Astrocyte of the spinal cord (primary cell): ENCODE measurements at regions not wholly inside any gene's neighbourhood (a gene's known extent, or its start where the extent isn't known, plus 50 kb on each side); places are given as distances from the start of the nearest gene placed in this dataset.
A peak's percentile ranks its signal among the peaks of the same experiment; 100 is the strongest.

Source experiments
- DNase-seq: peaks from one replicate; pipeline ENCODE4 v3.0.0; 2011; ENCODE audit warnings: low read depth, low spot score
- H3K4me3 ChIP-seq: 2 replicates; pipeline ENCODE4 v1.5.1; 2011; ENCODE audit warnings: low read depth, mild to moderate bottlenecking, low read length, moderate library complexity
- CTCF ChIP-seq: IDR thresholded peaks from 2 replicates; pipeline ENCODE4 v1.5.1; 2012; ENCODE audit warnings: low read depth, mild to moderate bottlenecking, low read length, inconsistent platforms
- in situ Hi-C: cut with HindIII; loops from 2 replicates; pipeline ENCODE4 v1.10.0; 2017; ENCODE audit warnings: low sequenced_read_pairs

- in situ Hi-C loops, result no loop called here
- no peak for TF ChIP-seq CTCF
- no peak for DNase-seq
- H3K4me3 ChIP-seq, result no peak overlapping the region
These were observed 224.5 kb upstream of the PGRMC2 start for GRCh38 chr4:128512161-128512560.

DNA sequence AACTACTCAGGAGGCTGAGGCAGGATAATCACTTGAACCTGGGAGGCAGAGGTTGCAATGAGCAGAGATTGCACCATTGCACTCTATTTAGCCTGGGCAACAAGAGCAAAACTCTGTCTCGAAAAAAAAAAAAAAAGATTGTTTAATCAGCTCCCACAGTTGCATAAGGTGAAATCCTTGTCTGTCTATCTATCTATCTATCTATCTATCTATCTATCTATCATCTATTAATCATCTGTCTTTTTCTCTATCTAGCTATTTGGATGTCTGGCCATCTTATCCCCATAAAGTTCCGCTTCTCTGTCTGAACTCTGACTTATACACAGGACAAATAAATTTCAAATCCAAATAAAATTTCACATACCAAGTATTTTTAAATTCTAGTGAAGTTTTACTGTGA, 223.2 kb upstream of the PGRMC2 start:
- in situ Hi-C loops, result no loop called here
- TF ChIP-seq CTCF, result no peak
- no peak for DNase-seq
- H3K4me3 ChIP-seq, result no peak overlapping the region

- in situ Hi-C loops, result no loop called here
- no peak for TF ChIP-seq CTCF
- peak; percentile 14 for DNase-seq
- H3K4me3 ChIP-seq, result no peak overlapping the region
These were observed 215.4 kb upstream of the PGRMC2 start for GRCh38 chr4:128502818-128503527.

- H3K4me3 ChIP-seq, result no peak overlapping the region
- no peak for DNase-seq
- TF ChIP-seq CTCF, result no peak
- in situ Hi-C loops, result no loop called here
These were observed 213.6 kb upstream of the PGRMC2 start for GRCh38 chr4:128501239-128501638.

- H3K4me3 ChIP-seq, result no peak overlapping the region
- no peak for TF ChIP-seq CTCF
- no peak for DNase-seq
- in situ Hi-C loops, result no loop called here
These were observed 200.6 kb upstream of the PGRMC2 start for GRCh38 chr4:128488055-128488705.

DNA sequence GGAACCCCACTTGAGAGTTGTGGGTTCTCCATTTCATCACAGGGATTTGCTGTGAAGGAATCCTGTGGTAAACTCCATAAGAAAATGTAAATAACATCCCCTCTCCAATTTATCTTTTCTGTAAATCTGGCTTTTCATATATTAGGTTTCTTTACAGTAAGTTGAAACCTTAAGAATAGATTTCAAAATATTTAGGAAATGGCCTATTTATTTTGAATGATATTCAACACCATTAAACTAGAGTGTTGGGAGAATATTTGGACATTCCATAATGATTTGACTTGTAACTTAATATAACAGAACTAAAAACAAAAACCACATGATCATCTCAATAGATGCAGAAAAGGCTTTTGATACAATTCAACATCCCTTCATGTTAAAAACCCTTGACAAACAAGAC, 197.3 kb upstream of the PGRMC2 start:
- no peak overlapping the region for H3K4me3 ChIP-seq
- no peak for TF ChIP-seq CTCF
- DNase-seq, result no peak
- in situ Hi-C loops, result no loop called here
